ENCODE measurements at regions not wholly inside any gene's neighbourhood (a gene's known extent, or its start where the extent isn't known, plus 50 kb on each side); places are given as distances from the start of the nearest gene placed in this dataset.
"Not testable (repeated sequence)": the region's sequence is repeated elsewhere in the genome, so short reads cannot be mapped to it uniquely, and the experiment has no call there.

DNA sequence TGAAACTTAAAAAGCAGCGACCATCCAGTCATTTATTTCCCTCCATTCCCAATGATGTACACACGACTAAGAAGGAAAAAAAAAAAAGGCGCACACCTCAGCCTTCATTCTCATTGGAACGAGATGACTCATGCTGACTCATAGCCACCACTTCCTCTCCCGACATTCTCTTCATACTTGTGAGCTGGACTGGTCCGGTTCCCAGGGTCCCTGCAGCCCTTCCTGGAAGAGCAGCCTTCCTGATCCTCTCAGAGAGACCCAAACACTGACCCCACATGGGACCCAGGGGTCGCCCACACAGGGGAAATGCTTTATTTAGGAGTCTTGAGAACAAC lies 374.2 kb downstream of the BCL2L11 start:
- TF ChIP-seq, protein P1, sequence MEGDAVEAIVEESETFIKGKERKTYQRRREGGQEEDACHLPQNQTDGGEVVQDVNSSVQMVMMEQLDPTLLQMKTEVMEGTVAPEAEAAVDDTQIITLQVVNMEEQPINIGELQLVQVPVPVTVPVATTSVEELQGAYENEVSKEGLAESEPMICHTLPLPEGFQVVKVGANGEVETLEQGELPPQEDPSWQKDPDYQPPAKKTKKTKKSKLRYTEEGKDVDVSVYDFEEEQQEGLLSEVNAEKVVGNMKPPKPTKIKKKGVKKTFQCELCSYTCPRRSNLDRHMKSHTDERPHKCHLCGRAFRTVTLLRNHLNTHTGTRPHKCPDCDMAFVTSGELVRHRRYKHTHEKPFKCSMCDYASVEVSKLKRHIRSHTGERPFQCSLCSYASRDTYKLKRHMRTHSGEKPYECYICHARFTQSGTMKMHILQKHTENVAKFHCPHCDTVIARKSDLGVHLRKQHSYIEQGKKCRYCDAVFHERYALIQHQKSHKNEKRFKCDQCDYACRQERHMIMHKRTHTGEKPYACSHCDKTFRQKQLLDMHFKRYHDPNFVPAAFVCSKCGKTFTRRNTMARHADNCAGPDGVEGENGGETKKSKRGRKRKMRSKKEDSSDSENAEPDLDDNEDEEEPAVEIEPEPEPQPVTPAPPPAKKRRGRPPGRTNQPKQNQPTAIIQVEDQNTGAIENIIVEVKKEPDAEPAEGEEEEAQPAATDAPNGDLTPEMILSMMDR (conservative IDR thresholded peaks at IDR 0.05): not testable (repeated sequence)
- TF ChIP-seq ZFX (IDR thresholded peaks at IDR 0.05): not testable (repeated sequence)
